SW480 (cell line): ENCODE measurements at regions not wholly inside any gene's neighbourhood (a gene's known extent, or its start where the extent isn't known, plus 50 kb on each side); places are given as distances from the start of the nearest gene placed in this dataset.

Experiments used
- DNase-seq: peaks from one replicate; pipeline ENCODE4 v3.0.0-alpha.2; 2016; ENCODE audit warnings: low spot score

- no peak for DNase-seq
Measured at GRCh38 chr10:43957267-43958070, 308.8 kb upstream of the ZNF32 start.

GRCh38 chr10:43955978-43956377 lies 307.3 kb upstream of the ZNF32 start:
- no peak for DNase-seq

GRCh38 chr10:43955002-43955596 lies 306.4 kb upstream of the ZNF32 start:
- no peak for DNase-seq

- no peak for DNase-seq
Measured at GRCh38 chr10:43953672-43954071, 305.0 kb upstream of the ZNF32 start.

GRCh38 chr10:43952760-43953159 lies 304.1 kb upstream of the ZNF32 start:
- DNase-seq: no peak

- no peak for DNase-seq
Measured at GRCh38 chr10:43949351-43949750, 300.7 kb upstream of the ZNF32 start.

- no peak for DNase-seq
Measured at GRCh38 chr10:43946445-43946844, 297.8 kb upstream of the ZNF32 start.

GRCh38 chr10:43945908-43946307 lies 297.2 kb upstream of the ZNF32 start:
- no peak for DNase-seq

GRCh38 chr10:43945094-43945730 lies 296.5 kb upstream of the ZNF32 start:
- no peak for DNase-seq

- no peak for DNase-seq
Measured at GRCh38 chr10:43944381-43945093, 295.9 kb upstream of the ZNF32 start.

- no peak for DNase-seq
Measured at GRCh38 chr10:43943818-43944360, 295.2 kb upstream of the ZNF32 start.

- no peak for DNase-seq
Measured at GRCh38 chr10:43943119-43943817, 294.6 kb upstream of the ZNF32 start.

- DNase-seq: no peak
Measured at GRCh38 chr10:43942096-43942850, 293.6 kb upstream of the ZNF32 start.

GRCh38 chr10:43940898-43941837 lies 292.5 kb upstream of the ZNF32 start:
- DNase-seq: no peak

- no peak for DNase-seq
Measured at GRCh38 chr10:43939939-43940820, 291.5 kb upstream of the ZNF32 start.

GRCh38 chr10:43939389-43939938 lies 290.8 kb upstream of the ZNF32 start:
- DNase-seq: no peak

GRCh38 chr10:43938810-43939209 lies 290.1 kb upstream of the ZNF32 start:
- no peak for DNase-seq

GRCh38 chr10:43931308-43931930 lies 282.7 kb upstream of the ZNF32 start:
- DNase-seq: no peak
